Trophoblast cell (in vitro differentiated cells and primary cell): ENCODE measurements at regions not wholly inside any gene's neighbourhood (a gene's known extent, or its start where the extent isn't known, plus 50 kb on each side); places are given as distances from the start of the nearest gene placed in this dataset.

ENCODE experiments used
- DNase-seq, 2 donors: peaks; one replicate each; pipeline ENCODE4 v3.0.0-alpha.2; 2016
- H2AFZ ChIP-seq: 2 replicates; pipeline ENCODE4 v1.6.1; 2013; ENCODE audit warnings: low read length, moderate library complexity, mild to moderate bottlenecking; ENCODE audit not compliant: insufficient read depth, poor library complexity
- H2AK5ac ChIP-seq: 2 replicates; pipeline ENCODE4 v1.6.1; 2013; ENCODE audit warnings: mild to moderate bottlenecking, low read length
- H2BK120ac ChIP-seq: 2 replicates; pipeline ENCODE4 v1.6.1; 2013; ENCODE audit warnings: low read length, mild to moderate bottlenecking, moderate library complexity; ENCODE audit not compliant: insufficient read depth, poor library complexity
- H2BK12ac ChIP-seq: 2 replicates; pipeline ENCODE4 v1.6.1; 2013; ENCODE audit warnings: mild to moderate bottlenecking, low read length, moderate library complexity
- H2BK5ac ChIP-seq: 2 replicates; pipeline ENCODE4 v1.6.1; 2013; ENCODE audit warnings: low read length, low read depth, moderate library complexity, mild to moderate bottlenecking; ENCODE audit not compliant: poor library complexity
- H3K14ac ChIP-seq: 2 replicates; pipeline ENCODE4 v1.6.1; 2013; ENCODE audit warnings: mild to moderate bottlenecking, low read length
- H3K18ac ChIP-seq: 2 replicates; pipeline ENCODE4 v1.6.1; 2013; ENCODE audit warnings: mild to moderate bottlenecking, low read length
- H3K23ac ChIP-seq: 2 replicates; pipeline ENCODE4 v1.6.1; 2013; ENCODE audit warnings: low read length
- H3K27ac ChIP-seq: 2 replicates; pipeline ENCODE4 v1.5.1; 2013; ENCODE audit warnings: low read depth, mild to moderate bottlenecking, inconsistent platforms, low read length, moderate library complexity
- H3K27me3 ChIP-seq: 2 replicates; pipeline ENCODE4 v1.6.1; 2013; ENCODE audit warnings: inconsistent platforms, mild to moderate bottlenecking, low read length, moderate library complexity; ENCODE audit not compliant: insufficient read depth
- H3K36me3 ChIP-seq, 2 experiments: 1 replicate in 1 of 2; 2 replicates in 1 of 2; pipeline ENCODE4 v1.6.1; 2013; ENCODE audit warnings: low read length in 2 of 2, mild to moderate bottlenecking in 2 of 2, moderate library complexity in 1 of 2; ENCODE audit not compliant: insufficient read depth in 2 of 2, control insufficient read depth in 1 of 2
- H3K4ac ChIP-seq: 2 replicates; pipeline ENCODE4 v1.6.1; 2013; ENCODE audit warnings: low read depth, mild to moderate bottlenecking, low read length, moderate library complexity
- H3K4me1 ChIP-seq, 2 experiments: 1 replicate in 1 of 2; 2 replicates in 1 of 2; pipeline ENCODE4 v1.6.1; 2013; ENCODE audit warnings: low read length in 2 of 2, mild to moderate bottlenecking in 2 of 2, moderate library complexity in 1 of 2; ENCODE audit not compliant: insufficient read depth in 2 of 2, control insufficient read depth in 1 of 2
- H3K4me2 ChIP-seq: 2 replicates; pipeline ENCODE4 v1.6.1; 2013; ENCODE audit warnings: inconsistent platforms, mild to moderate bottlenecking, low read length, moderate library complexity
- H3K4me3 ChIP-seq: 2 replicates; pipeline ENCODE4 v1.5.1; 2013; ENCODE audit warnings: mild to moderate bottlenecking, low read depth, low read length, inconsistent platforms
- H3K79me1 ChIP-seq: one replicate; pipeline ENCODE4 v1.6.1; 2013; ENCODE audit warnings: low read length
- H3K79me2 ChIP-seq: 2 replicates; pipeline ENCODE4 v1.6.1; 2013; ENCODE audit warnings: low read length, mild to moderate bottlenecking; ENCODE audit not compliant: control insufficient read depth, insufficient read depth, poor library complexity
- H3K9ac ChIP-seq: 2 replicates; pipeline ENCODE4 v1.6.1; 2013; ENCODE audit warnings: mild to moderate bottlenecking, low read length
- H3K9me3 ChIP-seq: 2 replicates; pipeline ENCODE4 v1.6.1; 2013; ENCODE audit warnings: low read depth, mild to moderate bottlenecking, control low read depth, inconsistent platforms, low read length; ENCODE audit not compliant: insufficient read depth
- H4K12ac ChIP-seq: 2 replicates; pipeline ENCODE4 v1.6.1; 2013; ENCODE audit warnings: low read depth, mild to moderate bottlenecking, low read length, moderate library complexity
- H4K8ac ChIP-seq: 2 replicates; pipeline ENCODE4 v1.6.1; 2013; ENCODE audit warnings: low read depth, mild to moderate bottlenecking, low read length, moderate library complexity
- H4K91ac ChIP-seq: one replicate; pipeline ENCODE4 v1.6.1; 2013; ENCODE audit warnings: low read depth, mild to moderate bottlenecking, low read length, moderate library complexity
- WGBS: extraction: QIAGEN DNeasy Blood & Tissue Kit; methylation state at CpG from one replicate; pipeline ENCODE4 v1.1.7; 2013; ENCODE audit warnings: missing lambda C conversion rate; ENCODE audit not compliant: insufficient read length, insufficient coverage; ENCODE audit errors: extremely low coverage; 5-methylcytosine and 5-hydroxymethylcytosine counted together

GRCh38 chr6:139712830-139713229 is 338.4 kb upstream of the CITED2 start:
- H3K14ac ChIP-seq, result no peak overlapping the region
- no peak overlapping the region for H2AFZ ChIP-seq
- peaks cover 6 to 14% of the 10 kb centered on the region in 2 experiments for H3K4me1 ChIP-seq
- no peaks in the 10 kb centered on the region for H3K9me3 ChIP-seq
- H4K8ac ChIP-seq, result no peak overlapping the region
- no peak overlapping the region for H4K12ac ChIP-seq
- peaks cover 9% of the 10 kb centered on the region for H3K79me1 ChIP-seq
- H3K4ac ChIP-seq, result no peak overlapping the region
- H3K27me3 ChIP-seq, result no peaks in the 10 kb centered on the region
- no peak overlapping the region for H3K23ac ChIP-seq
- H3K9ac ChIP-seq, result no peak overlapping the region
- no peaks in the 10 kb centered on the region for H3K79me2 ChIP-seq
- WGBS, result no CpG with 5 or more reads among the region's 3 CpGs
- H3K18ac ChIP-seq, result no peak overlapping the region
- peak in 1 of 2 donors; percentile 26 for DNase-seq
- H2BK12ac ChIP-seq, result no peak overlapping the region
- no peaks in the 10 kb centered on the region for H3K36me3 ChIP-seq
- H3K4me2 ChIP-seq, result no peak overlapping the region
- no peak overlapping the region for H3K27ac ChIP-seq
- no peak overlapping the region for H2BK5ac ChIP-seq
- no peak overlapping the region for H3K4me3 ChIP-seq
- no peak overlapping the region for H4K91ac ChIP-seq
- no peak overlapping the region for H2BK120ac ChIP-seq
- H2AK5ac ChIP-seq, result no peak overlapping the region

- no peak overlapping the region for H2BK120ac ChIP-seq
- peak in 1 of 2 donors; percentile 50 for DNase-seq
- H3K36me3 ChIP-seq, result no peaks in the 10 kb centered on the region
- H2BK5ac ChIP-seq, result no peak overlapping the region
- H4K91ac ChIP-seq, result no peak overlapping the region
- H3K4me2 ChIP-seq, result no peak overlapping the region
- H3K4me1 ChIP-seq, result peaks cover 6 to 15% of the 10 kb centered on the region in 2 experiments
- H3K14ac ChIP-seq, result no peak overlapping the region
- H2AK5ac ChIP-seq, result no peak overlapping the region
- H3K4ac ChIP-seq, result no peak overlapping the region
- H3K18ac ChIP-seq, result no peak overlapping the region
- H2AFZ ChIP-seq, result no peak overlapping the region
- no peak overlapping the region for H4K12ac ChIP-seq
- H3K9me3 ChIP-seq, result no peaks in the 10 kb centered on the region
- no CpG with 5 or more reads among the region's 2 CpGs for WGBS
- H3K79me2 ChIP-seq, result no peaks in the 10 kb centered on the region
- no peak overlapping the region for H3K23ac ChIP-seq
- H4K8ac ChIP-seq, result no peak overlapping the region
- H3K9ac ChIP-seq, result no peak overlapping the region
- no peak overlapping the region for H3K4me3 ChIP-seq
- no peaks in the 10 kb centered on the region for H3K27me3 ChIP-seq
- H3K27ac ChIP-seq, result no peak overlapping the region
- peaks cover 13% of the 10 kb centered on the region for H3K79me1 ChIP-seq
- H2BK12ac ChIP-seq, result no peak overlapping the region
Observed at GRCh38 chr6:139711804-139712585, 337.5 kb upstream of the CITED2 start.

GRCh38 chr6:139710556-139710955 is 336.1 kb upstream of the CITED2 start:
- H3K36me3 ChIP-seq, result no peaks in the 10 kb centered on the region
- H4K12ac ChIP-seq, result no peak overlapping the region
- no peaks in the 10 kb centered on the region for H3K79me2 ChIP-seq
- no peak overlapping the region for H3K23ac ChIP-seq
- H2BK12ac ChIP-seq, result peak overlapping the region; percentile 69
- H3K4me2 ChIP-seq, result no peak overlapping the region
- no peak overlapping the region for H3K27ac ChIP-seq
- no peak overlapping the region for H3K4me3 ChIP-seq
- no peaks in the 10 kb centered on the region for H3K27me3 ChIP-seq
- no peak overlapping the region for H4K8ac ChIP-seq
- H3K9me3 ChIP-seq, result no peaks in the 10 kb centered on the region
- H4K91ac ChIP-seq, result no peak overlapping the region
- peaks cover 6 to 15% of the 10 kb centered on the region in 2 experiments for H3K4me1 ChIP-seq
- H3K18ac ChIP-seq, result no peak overlapping the region
- H2BK120ac ChIP-seq, result no peak overlapping the region
- no peak for DNase-seq
- H3K79me1 ChIP-seq, result peaks cover 13% of the 10 kb centered on the region
- no peak overlapping the region for H3K9ac ChIP-seq
- no peak overlapping the region for H2AK5ac ChIP-seq
- H3K14ac ChIP-seq, result no peak overlapping the region
- no peak overlapping the region for H2AFZ ChIP-seq
- H2BK5ac ChIP-seq, result no peak overlapping the region
- H3K4ac ChIP-seq, result no peak overlapping the region

GRCh38 chr6:139708337-139709199 is 334.1 kb upstream of the CITED2 start:
- Histone ChIP-seq H4K8ac (no peak overlapping the region), H3K79me2 (no peaks in the 10 kb centered on the region), H3K14ac (no peak overlapping the region), H3K18ac (no peak overlapping the region), H2BK5ac (no peak overlapping the region), H3K27ac (peak overlapping the region; percentile 43), H2AFZ (no peak overlapping the region), H3K4me3 (no peak overlapping the region), H2AK5ac (no peak overlapping the region), H2BK12ac (no peak overlapping the region), H3K4ac (no peak overlapping the region), H3K79me1 (peaks cover 10% of the 10 kb centered on the region), H2BK120ac (peak overlapping the region; percentile 3), H4K12ac (no peak overlapping the region), H3K4me2 (no peak overlapping the region), H3K9me3 (no peaks in the 10 kb centered on the region), H3K36me3 (no peaks in the 10 kb centered on the region), H3K4me1 (peaks cover 0 to 8% of the 10 kb centered on the region in 2 experiments), H3K27me3 (no peaks in the 10 kb centered on the region), H3K9ac (no peak overlapping the region), H3K23ac (no peak overlapping the region), H4K91ac (no peak overlapping the region)
- peak; percentile 75 to 91 for DNase-seq
- no CpG with 5 or more reads among the region's 6 CpGs for WGBS
